Naive B cell (primary cell): ENCODE measurements at regions not wholly inside any gene's neighbourhood (a gene's known extent, or its start where the extent isn't known, plus 50 kb on each side); places are given as distances from the start of the nearest gene placed in this dataset.
A peak's percentile ranks its signal among the peaks of the same experiment; 100 is the strongest.

Experiments
- ATAC-seq, 2 donors: fragments of 150-1000 bp; cut with Tn5 transposase; 2 replicates each; pipeline ENCODE4 v1.10.0; 2021; ENCODE audit warnings: low read depth in 2 of 2, mild to moderate bottlenecking in 2 of 2, moderate library complexity in 2 of 2
- DNase-seq: peaks from one replicate; pipeline ENCODE4 v3.0.0; 2022
- H3K27ac Mint-ChIP-seq, 6 donors: one replicate each; pipeline ENCODE4 v1.8.0; 2020 to 2022; ENCODE audit warnings: mild to moderate bottlenecking in 6 of 6, mixed read lengths in 6 of 6, moderate library complexity in 5 of 6, inconsistent platforms in 2 of 6
- H3K27me3 Mint-ChIP-seq, 3 donors: one replicate each; pipeline ENCODE4 v1.8.0; 2021 to 2022; ENCODE audit warnings: mixed read lengths in 3 of 3, mild to moderate bottlenecking in 1 of 3
- H3K36me3 Mint-ChIP-seq, 2 donors: one replicate each; pipeline ENCODE4 v1.8.0; 2020 to 2022; ENCODE audit warnings: mixed read lengths in 2 of 2, inconsistent platforms in 1 of 2, mild to moderate bottlenecking in 1 of 2
- H3K4me1 Mint-ChIP-seq, 3 donors: one replicate each; pipeline ENCODE4 v1.8.0; 2020 to 2022; ENCODE audit warnings: mixed read lengths in 3 of 3, inconsistent platforms in 1 of 3, mild to moderate bottlenecking in 1 of 3, moderate library complexity in 1 of 3
- H3K4me3 Mint-ChIP-seq, 8 donors: one replicate each; pipeline ENCODE4 v1.8.0; 2020 to 2022; ENCODE audit warnings: mild to moderate bottlenecking in 8 of 8, mixed read lengths in 8 of 8, moderate library complexity in 8 of 8, inconsistent platforms in 2 of 8
- H3K9me3 Mint-ChIP-seq, 7 donors: one replicate each; pipeline ENCODE4 v1.8.0; 2020 to 2022; ENCODE audit warnings: mixed read lengths in 7 of 7, mild to moderate bottlenecking in 5 of 7, inconsistent platforms in 2 of 7, moderate library complexity in 1 of 7

DNA sequence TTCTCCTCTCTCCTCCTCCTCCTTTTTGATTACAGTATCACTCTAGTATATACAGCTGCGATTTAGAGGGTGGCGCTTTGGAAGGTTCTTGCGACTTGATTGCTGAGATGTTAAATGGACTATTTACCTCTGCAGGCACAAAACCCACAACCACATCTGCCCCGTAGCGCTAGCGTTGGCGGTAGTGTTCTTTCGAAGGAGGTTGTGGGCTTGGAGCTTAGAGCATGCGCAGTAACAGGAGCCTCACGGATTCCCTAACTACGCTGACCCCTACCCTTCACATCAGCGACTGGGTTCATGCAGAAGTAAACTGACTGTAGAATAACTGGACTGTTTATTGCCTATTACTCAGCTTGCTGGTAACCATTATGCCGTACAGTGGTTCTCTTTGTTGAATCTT, 58.0 kb downstream of the CGGBP1 start:
- ATAC-seq (peak; percentile 36 to 53), DNase-seq (no peak)
- Mint-ChIP-seq H3K27me3 (no peaks in the 10 kb centered on the region), H3K27ac (peak overlapping the region in 2 of 6 donors; percentile 63 to 87), H3K4me3 (peak overlapping the region; percentile 8 to 80 (median 68)), H3K9me3 (no peaks in the 10 kb centered on the region), H3K4me1 (peaks cover 15 to 27% (median 15%) of the 10 kb centered on the region in 3 donors), H3K36me3 (no peaks in the 10 kb centered on the region)

DNA sequence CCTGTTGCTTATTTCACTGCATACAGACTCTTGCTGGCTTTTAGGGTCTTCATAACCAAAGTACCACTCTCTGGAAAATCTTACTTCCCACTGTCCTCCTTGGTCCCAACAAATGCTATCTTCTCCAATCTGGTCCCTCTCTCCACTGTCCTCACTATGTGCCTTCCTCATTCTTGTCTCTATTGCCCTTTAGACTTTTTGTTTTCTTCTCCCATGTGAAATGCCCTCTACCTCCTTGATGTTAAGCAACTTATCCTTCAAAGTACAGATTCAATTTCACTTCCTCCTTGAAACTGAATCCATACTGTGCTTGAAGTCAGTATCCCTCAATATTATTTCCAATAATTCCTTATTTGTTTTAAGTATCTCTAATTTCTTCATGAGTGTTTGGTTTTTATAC, 60.8 kb downstream of the CGGBP1 start:
- DNase-seq = no peak
- no peaks in the 10 kb centered on the region for H3K9me3 Mint-ChIP-seq
- H3K27ac Mint-ChIP-seq = peak overlapping the region in 3 of 6 donors; percentile 15 to 34 (median 27)
- ATAC-seq = peak; percentile 27 to 47
- H3K36me3 Mint-ChIP-seq = no peaks in the 10 kb centered on the region
- H3K4me1 Mint-ChIP-seq = peaks cover 11 to 27% (median 15%) of the 10 kb centered on the region in 3 donors
- no peaks in the 10 kb centered on the region for H3K27me3 Mint-ChIP-seq
- peak overlapping the region; percentile 1 to 76 (median 47) for H3K4me3 Mint-ChIP-seq

DNA sequence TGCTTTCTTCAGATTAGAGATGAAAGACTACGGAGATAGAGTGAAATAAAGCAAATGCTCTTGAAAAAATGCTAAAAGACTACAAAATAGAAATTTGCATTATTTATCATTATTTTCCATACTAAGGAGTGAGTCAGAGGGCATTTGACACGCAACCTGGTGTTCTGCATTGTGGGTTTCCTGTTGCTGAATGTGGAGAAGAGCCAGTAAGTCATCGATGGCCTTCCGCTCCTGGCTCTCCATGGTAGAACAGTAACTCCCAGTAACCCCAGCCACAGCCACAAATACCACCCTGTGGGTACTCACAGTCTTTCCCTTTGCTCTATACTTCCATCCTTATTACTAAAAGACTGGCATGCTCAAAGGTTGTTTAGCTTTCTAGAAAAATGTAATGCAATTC, 61.5 kb downstream of the CGGBP1 start:
- H3K27me3 Mint-ChIP-seq = no peaks in the 10 kb centered on the region
- peak overlapping the region; percentile 42 to 89 (median 70) for H3K4me3 Mint-ChIP-seq
- ATAC-seq = peak; percentile 23 to 28
- no peaks in the 10 kb centered on the region for H3K36me3 Mint-ChIP-seq
- peaks cover 11 to 27% (median 15%) of the 10 kb centered on the region in 3 donors for H3K4me1 Mint-ChIP-seq
- H3K27ac Mint-ChIP-seq = peak overlapping the region in 5 of 6 donors; percentile 26 to 88 (median 58)
- H3K9me3 Mint-ChIP-seq = no peaks in the 10 kb centered on the region
- DNase-seq = no peak

DNA sequence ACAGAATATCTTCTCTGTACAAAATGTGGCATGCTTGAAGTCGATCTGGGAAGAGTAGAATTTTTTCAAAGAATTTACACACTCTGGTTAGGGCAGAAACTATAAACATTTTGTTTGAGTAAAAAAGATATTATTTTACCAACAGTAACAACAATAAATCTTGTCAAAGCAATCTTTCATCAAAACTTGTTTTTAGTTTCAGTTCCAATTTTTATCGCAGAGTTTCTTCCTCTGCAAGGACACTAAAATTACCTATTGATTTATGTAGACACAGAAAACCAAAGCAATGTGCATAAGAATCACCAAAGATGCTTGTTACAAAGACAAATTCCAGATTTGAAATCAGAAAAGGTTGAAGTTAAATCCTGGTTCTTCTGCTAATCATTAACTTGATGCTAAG, 61.9 kb downstream of the CGGBP1 start:
- Mint-ChIP-seq H3K27ac (peak overlapping the region in 5 of 6 donors; percentile 26 to 88 (median 73)), H3K4me1 (peaks cover 11 to 27% (median 15%) of the 10 kb centered on the region in 3 donors), H3K4me3 (peak overlapping the region; percentile 42 to 89 (median 70)), H3K36me3 (no peaks in the 10 kb centered on the region), H3K9me3 (no peaks in the 10 kb centered on the region), H3K27me3 (no peaks in the 10 kb centered on the region)
- DNase-seq = no peak
- ATAC-seq = no peak

DNA sequence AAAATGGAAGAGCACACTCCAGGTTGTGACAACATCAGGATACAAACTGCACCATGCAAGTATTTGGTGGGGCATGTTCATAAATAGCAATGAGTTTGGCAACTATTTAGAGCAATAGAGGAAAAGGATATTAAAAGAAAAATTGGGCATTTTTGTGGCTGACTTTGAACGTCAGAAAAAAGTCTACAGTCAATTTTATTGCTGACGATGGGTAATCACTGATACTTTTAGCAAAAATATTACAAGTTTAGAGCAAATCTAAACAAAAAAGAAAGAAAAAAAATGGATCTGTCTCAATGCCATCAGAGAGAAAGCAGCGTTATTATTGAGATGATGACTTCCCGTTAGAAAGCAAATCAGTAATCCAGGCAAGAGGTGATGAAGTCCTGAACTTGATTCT, 65.2 kb downstream of the CGGBP1 start:
- peak overlapping the region in 1 of 6 donors; percentile 7 for H3K27ac Mint-ChIP-seq
- DNase-seq (no peak), ATAC-seq (no peak)
- no peaks in the 10 kb centered on the region for H3K27me3 Mint-ChIP-seq
- H3K4me1 Mint-ChIP-seq = peaks cover 9 to 25% (median 15%) of the 10 kb centered on the region in 3 donors
- H3K36me3 Mint-ChIP-seq = no peaks in the 10 kb centered on the region
- peak overlapping the region in 1 of 8 donors; percentile 35 for H3K4me3 Mint-ChIP-seq
- no peaks in the 10 kb centered on the region for H3K9me3 Mint-ChIP-seq

DNA sequence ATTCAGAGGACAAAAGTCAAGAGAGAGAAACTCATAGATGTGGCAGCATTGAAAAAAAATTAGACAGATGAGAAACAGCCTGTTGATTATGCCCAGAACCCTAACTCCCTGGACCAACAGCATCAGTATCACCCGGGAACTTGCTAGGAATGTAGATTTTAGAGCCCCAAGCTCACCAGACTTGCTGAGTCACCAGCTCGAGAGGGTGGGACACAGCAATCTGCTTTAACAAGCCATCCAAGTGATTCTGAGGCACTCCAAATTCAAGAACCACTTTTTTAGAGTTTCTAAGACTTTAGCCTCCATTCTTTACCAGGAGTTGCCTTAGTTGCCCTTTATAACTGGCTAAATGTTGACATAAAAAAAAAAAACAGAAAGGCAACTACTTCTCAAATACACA, 70.9 kb downstream of the CGGBP1 start:
- Mint-ChIP-seq H3K4me3 (no peak overlapping the region), H3K36me3 (no peaks in the 10 kb centered on the region), H3K27ac (no peak overlapping the region), H3K9me3 (no peaks in the 10 kb centered on the region), H3K4me1 (no peaks in the 10 kb centered on the region), H3K27me3 (no peaks in the 10 kb centered on the region)
- ATAC-seq (no peak), DNase-seq (no peak)

DNA sequence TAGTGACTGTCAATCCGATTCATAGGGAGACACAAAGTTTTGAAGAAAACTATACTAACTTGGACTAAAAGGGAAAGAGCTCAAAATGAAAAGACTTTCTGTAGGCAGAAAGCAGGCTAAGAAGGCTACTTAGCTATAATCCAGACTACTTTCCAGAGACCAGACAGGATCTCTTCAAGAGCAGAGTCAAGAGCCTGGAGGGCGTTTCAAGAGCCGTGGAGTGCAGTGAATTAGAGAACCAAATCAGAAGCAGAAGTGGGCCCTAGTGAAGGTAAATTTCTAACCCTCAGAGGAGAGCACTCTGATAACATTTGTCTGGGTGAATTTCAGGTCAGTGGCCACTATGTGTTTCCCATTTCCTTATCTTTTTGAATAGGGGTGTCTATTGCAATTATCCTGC, 76.4 kb downstream of the CGGBP1 start:
- H3K9me3 Mint-ChIP-seq = peaks cover 0 to 5% (median 3%) of the 10 kb centered on the region in 7 donors
- H3K4me3 Mint-ChIP-seq = no peak overlapping the region
- DNase-seq (no peak), ATAC-seq (no peak)
- peak overlapping the region in 1 of 6 donors; percentile 68 for H3K27ac Mint-ChIP-seq
- H3K27me3 Mint-ChIP-seq = no peaks in the 10 kb centered on the region
- peaks cover 0 to 5% (median 4%) of the 10 kb centered on the region in 3 donors for H3K4me1 Mint-ChIP-seq
- H3K36me3 Mint-ChIP-seq = peaks cover 0 to 9% of the 10 kb centered on the region in 2 donors

DNA sequence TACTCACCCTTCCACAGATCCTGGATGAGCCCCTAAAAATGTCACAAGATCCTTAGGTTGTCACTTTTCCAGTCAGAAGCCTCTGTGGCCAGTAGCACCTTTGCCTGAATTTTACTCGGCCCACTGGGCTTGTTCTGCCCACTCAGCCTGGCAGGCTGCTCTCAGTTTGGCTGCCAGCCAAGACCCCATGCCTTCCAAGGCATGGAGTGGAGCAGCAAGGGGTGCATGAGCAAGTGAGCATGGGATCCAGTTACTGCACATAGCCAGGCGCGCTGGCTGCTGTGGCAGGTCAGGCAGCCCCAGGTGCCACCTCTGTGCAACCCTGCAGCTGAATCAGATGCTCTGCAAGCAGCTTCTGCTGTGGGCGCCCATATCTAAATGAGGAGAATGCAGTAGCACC, 79.3 kb downstream of the CGGBP1 start:
- Mint-ChIP-seq H3K4me3 (no peak overlapping the region), H3K4me1 (peaks cover 0 to 5% (median 4%) of the 10 kb centered on the region in 3 donors), H3K9me3 (peaks cover 0 to 5% (median 3%) of the 10 kb centered on the region in 7 donors), H3K36me3 (peaks cover 0 to 9% of the 10 kb centered on the region in 2 donors), H3K27me3 (no peaks in the 10 kb centered on the region), H3K27ac (no peak overlapping the region)
- ATAC-seq (no peak), DNase-seq (no peak)

DNA sequence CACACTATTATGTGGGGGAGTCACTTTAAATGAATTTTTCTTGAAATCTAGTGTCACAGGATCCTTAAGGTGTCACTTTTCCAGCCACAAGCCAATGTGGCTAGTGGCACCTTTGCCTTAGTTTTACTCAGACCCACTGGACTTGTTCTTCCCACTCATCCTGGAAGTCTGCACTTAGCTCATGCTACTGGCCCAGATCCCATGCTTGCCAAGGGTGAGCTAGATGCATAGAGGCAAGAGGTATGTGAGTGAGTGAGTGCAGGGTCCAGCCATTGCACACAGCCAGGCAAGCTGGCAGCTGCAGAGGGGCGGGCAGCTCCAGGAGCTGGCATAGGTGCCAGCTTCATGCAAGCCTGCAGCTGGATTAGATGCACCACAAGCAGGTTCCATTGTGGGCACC, 81.0 kb downstream of the CGGBP1 start:
- Mint-ChIP-seq H3K4me1 (peaks cover 0 to 5% (median 4%) of the 10 kb centered on the region in 3 donors), H3K36me3 (peaks cover 0 to 9% of the 10 kb centered on the region in 2 donors), H3K4me3 (no peak overlapping the region), H3K9me3 (peaks cover 0 to 5% (median 3%) of the 10 kb centered on the region in 7 donors), H3K27me3 (no peaks in the 10 kb centered on the region), H3K27ac (no peak overlapping the region)
- ATAC-seq = no peak
- no peak for DNase-seq

DNA sequence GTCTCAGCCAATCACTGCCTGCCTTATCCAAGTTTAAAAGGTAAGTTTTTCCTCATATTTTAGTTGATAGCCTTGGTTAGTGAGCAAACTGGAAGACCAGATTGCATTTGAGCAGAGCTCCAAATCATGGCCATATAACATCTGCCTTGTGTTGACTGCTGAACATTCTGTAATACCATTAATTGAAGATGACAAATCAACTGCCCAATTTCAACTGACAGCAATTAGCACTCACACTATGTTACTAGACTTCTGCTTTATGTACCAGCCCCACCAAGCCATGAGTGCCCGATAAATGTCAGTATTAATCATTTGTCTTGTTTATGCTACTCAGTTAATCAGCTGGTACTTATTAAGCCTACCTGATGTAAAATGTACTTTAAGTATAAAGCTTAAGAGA, 83.1 kb downstream of the CGGBP1 start:
- no peak for ATAC-seq
- Mint-ChIP-seq H3K4me1 (peaks cover 0 to 5% (median 4%) of the 10 kb centered on the region in 3 donors), H3K36me3 (peaks cover 0 to 9% of the 10 kb centered on the region in 2 donors), H3K27ac (no peak overlapping the region), H3K4me3 (no peak overlapping the region), H3K9me3 (peaks cover 0 to 5% (median 3%) of the 10 kb centered on the region in 7 donors), H3K27me3 (no peaks in the 10 kb centered on the region)
- no peak for DNase-seq

DNA sequence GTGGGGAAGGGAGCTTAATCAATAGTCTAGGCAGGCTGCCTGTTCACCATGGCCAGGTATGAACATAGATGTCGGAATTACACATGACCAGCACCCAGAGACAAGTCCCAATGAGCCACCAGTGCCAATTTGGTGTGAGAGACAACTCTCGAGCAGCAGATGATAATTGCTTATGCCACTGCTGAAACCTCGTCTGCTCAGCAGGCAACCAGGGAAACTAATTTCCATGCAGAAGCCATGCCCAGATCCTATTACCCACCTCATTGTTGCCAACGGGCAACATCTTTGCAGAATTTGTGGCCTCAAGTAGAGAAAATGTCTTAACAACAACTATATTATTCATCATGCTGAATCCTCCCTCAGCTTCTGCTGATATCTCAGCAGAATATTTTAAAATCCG, 84.9 kb downstream of the CGGBP1 start:
- peaks cover 0 to 8% of the 10 kb centered on the region in 2 donors for H3K36me3 Mint-ChIP-seq
- H3K27ac Mint-ChIP-seq = no peak overlapping the region
- peaks cover 0 to 5% (median 4%) of the 10 kb centered on the region in 3 donors for H3K4me1 Mint-ChIP-seq
- no peak overlapping the region for H3K4me3 Mint-ChIP-seq
- DNase-seq = no peak
- peaks cover 0 to 5% (median 0%) of the 10 kb centered on the region in 7 donors for H3K9me3 Mint-ChIP-seq
- ATAC-seq = no peak
- no peaks in the 10 kb centered on the region for H3K27me3 Mint-ChIP-seq

DNA sequence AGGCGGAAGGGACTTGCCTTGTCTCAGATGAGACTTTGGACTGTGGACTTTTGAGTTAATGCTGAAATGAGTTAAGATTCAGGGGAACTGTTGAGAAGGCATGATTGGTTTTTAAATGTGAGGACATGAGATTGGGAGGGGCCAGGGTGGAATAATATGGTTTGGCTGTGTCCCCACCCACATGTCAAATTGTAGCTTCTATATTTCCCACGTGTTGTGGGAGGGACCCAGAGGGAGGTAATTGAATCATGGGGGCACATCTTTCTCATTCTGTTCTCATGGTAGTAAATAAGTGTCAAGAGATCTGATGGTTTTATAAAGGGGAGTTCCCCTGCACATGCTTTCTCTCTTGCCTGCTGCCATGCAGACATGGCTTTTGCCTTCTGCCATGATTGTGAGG, 89.2 kb downstream of the CGGBP1 start:
- Mint-ChIP-seq H3K27me3 (no peaks in the 10 kb centered on the region), H3K27ac (no peak overlapping the region), H3K4me1 (no peaks in the 10 kb centered on the region), H3K36me3 (no peaks in the 10 kb centered on the region), H3K9me3 (peaks cover 0 to 5% (median 1%) of the 10 kb centered on the region in 7 donors), H3K4me3 (no peak overlapping the region)
- ATAC-seq = no peak
- no peak for DNase-seq

DNA sequence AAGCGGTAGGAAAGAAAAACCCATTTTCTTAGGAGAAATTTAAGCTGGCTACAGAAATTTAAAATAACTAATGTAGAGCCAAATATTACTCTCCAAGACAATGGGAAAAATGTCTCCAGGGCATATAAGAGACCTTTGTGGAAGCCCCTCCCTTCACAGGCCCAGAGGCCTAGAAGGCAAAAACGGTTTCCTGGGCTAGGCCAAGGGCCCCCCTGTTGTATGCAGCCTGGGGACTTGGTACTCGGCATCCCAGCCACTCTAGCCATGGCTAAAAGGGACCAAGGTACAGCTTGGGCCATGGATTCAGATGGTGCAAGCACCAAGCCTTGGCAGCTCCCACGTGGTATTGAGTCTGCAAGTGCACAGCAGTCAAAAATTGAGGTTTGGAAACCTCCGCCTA, 90.1 kb downstream of the CGGBP1 start:
- H3K27ac Mint-ChIP-seq = no peak overlapping the region
- no peaks in the 10 kb centered on the region for H3K4me1 Mint-ChIP-seq
- peaks cover 0 to 5% (median 2%) of the 10 kb centered on the region in 7 donors for H3K9me3 Mint-ChIP-seq
- H3K27me3 Mint-ChIP-seq = no peaks in the 10 kb centered on the region
- no peaks in the 10 kb centered on the region for H3K36me3 Mint-ChIP-seq
- H3K4me3 Mint-ChIP-seq = no peak overlapping the region
- DNase-seq (no peak), ATAC-seq (no peak)

DNA sequence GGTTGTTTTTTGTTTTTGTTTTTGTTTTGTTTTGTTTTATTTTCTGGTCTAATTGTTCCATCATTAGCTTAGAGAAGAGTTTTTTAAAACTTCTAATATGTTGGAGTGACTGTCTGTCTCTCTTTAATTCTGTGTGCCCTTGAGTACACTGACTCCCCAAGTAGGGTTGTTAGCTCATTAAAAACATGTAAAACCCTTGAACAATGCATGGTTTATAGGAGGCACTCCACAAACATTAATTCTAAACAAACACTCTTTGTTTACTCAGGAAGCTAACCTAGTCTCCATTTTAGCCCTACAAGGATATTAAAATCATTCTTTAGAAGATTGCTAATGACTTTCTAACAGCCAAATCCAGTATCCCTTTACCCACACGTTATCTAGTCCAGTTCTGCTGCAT, 100.5 kb downstream of the CGGBP1 start:
- Mint-ChIP-seq H3K4me1 (no peaks in the 10 kb centered on the region), H3K9me3 (no peaks in the 10 kb centered on the region)

DNA sequence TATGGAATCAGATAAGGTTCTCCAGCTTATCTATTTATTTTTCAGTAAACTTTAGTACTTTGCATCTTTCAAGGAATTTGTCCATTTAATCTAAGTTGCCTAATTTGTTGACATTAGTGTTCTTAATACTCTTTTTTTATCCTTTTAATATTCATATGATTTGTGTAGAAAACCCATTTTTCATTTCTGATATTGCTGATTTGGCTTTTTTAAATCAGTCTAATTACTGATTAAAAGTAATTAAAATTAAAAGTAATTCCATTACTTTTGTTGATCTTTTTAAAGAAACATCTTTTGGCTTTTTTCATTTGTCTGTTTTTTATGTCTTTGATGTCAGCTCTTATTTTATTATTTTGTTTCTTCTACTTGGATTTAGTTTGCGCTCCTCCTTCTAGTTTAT, 101.2 kb downstream of the CGGBP1 start:
- no peaks in the 10 kb centered on the region for H3K36me3 Mint-ChIP-seq
- H3K27me3 Mint-ChIP-seq = no peaks in the 10 kb centered on the region
- H3K4me3 Mint-ChIP-seq = no peak overlapping the region
- no peaks in the 10 kb centered on the region for H3K9me3 Mint-ChIP-seq
- no peak for ATAC-seq
- no peak overlapping the region for H3K27ac Mint-ChIP-seq
- no peaks in the 10 kb centered on the region for H3K4me1 Mint-ChIP-seq
- no peak for DNase-seq

More for the DNA sequence above, 100.5 kb downstream of the CGGBP1 start:
- Mint-ChIP-seq H3K27me3 (no peaks in the 10 kb centered on the region), H3K36me3 (no peaks in the 10 kb centered on the region), H3K27ac (no peak overlapping the region), H3K4me3 (no peak overlapping the region)
- ATAC-seq (no peak), DNase-seq (no peak)
